ENCODE measurements at regions not wholly inside any gene's neighbourhood (a gene's known extent, or its start where the extent isn't known, plus 50 kb on each side); places are given as distances from the start of the nearest gene placed in this dataset.

DNA sequence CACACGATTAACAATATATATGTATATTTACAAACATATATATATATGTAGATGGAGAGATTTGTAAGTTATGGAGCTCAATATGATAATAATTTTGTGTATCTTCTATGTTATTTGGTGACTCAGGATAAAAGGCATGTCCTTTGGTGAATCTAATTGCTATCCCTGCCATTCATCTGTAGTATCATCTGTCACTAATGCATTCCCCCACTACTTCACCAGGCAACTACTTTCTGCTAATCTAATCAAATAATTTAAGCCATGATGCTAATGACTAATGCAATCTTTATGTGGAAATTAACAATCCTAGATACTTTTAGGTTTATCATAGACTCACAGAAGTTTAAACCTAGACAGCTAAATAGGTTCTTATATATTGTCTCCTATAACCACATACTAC, 1074.5 kb downstream of the PLA2G4A start:
- Histone ChIP-seq H3K27me3 (ENCODE audit: insufficient read depth, low read length) (no peaks in the 10 kb centered on the region), H3K79me1 (ENCODE audit: low read length) (no peaks in the 10 kb centered on the region), H2AK5ac (ENCODE audit: low read length) (no peak overlapping the region), H3K4me3 (ENCODE audit: low read depth, low read length) (no peak overlapping the region), H3K14ac (ENCODE audit: low read length) (no peak overlapping the region), H2BK12ac (ENCODE audit: low read length) (no peak overlapping the region), H4K91ac (ENCODE audit: low read depth, low read length) (no peak overlapping the region), H3K18ac (ENCODE audit: low read length) (no peak overlapping the region), H4K8ac (ENCODE audit: low read depth, low read length) (no peak overlapping the region), H3K4me2 (ENCODE audit: low read length) (no peak overlapping the region), H3K23ac (ENCODE audit: low read length) (no peak overlapping the region), H3K9me3 (ENCODE audit: insufficient read depth, low read depth, low read length) (no peaks in the 10 kb centered on the region), H3K9ac (ENCODE audit: low read length) (no peak overlapping the region), H3K4ac (ENCODE audit: low read depth, low read length) (no peak overlapping the region), H3K79me2 (ENCODE audit: control insufficient read depth, insufficient read depth, low read length, poor library complexity) (no peaks in the 10 kb centered on the region), H3K27ac (ENCODE audit: low read depth, low read length) (no peak overlapping the region), H3K4me1 (ENCODE audit: control insufficient read depth in 1 of 2, insufficient read depth in 2 of 2, low read length in 2 of 2) (no peaks in the 10 kb centered on the region), H2BK120ac (ENCODE audit: insufficient read depth, low read length, poor library complexity) (no peak overlapping the region), H2AFZ (ENCODE audit: insufficient read depth, low read length, poor library complexity) (no peak overlapping the region), H4K12ac (ENCODE audit: low read depth, low read length) (no peak overlapping the region), H2BK5ac (ENCODE audit: low read depth, low read length, poor library complexity) (no peak overlapping the region), H3K36me3 (ENCODE audit: control insufficient read depth in 1 of 2, insufficient read depth in 2 of 2, low read length in 2 of 2) (no peaks in the 10 kb centered on the region)
- no peak for DNase-seq
- no CpG with 5 or more reads among the region's 1 CpG for WGBS (ENCODE audit: extremely low coverage, insufficient coverage, insufficient read length)

- H3K36me3 ChIP-seq (ENCODE audit: control insufficient read depth in 1 of 2, insufficient read depth in 2 of 2, low read length in 2 of 2), result no peaks in the 10 kb centered on the region
- no peak overlapping the region for H2BK12ac ChIP-seq (ENCODE audit: low read length)
- H3K79me1 ChIP-seq (ENCODE audit: low read length), result no peaks in the 10 kb centered on the region
- no peak overlapping the region for H2AFZ ChIP-seq (ENCODE audit: insufficient read depth, low read length, poor library complexity)
- no peak overlapping the region for H4K12ac ChIP-seq (ENCODE audit: low read depth, low read length)
- no peak overlapping the region for H3K4ac ChIP-seq (ENCODE audit: low read depth, low read length)
- H4K8ac ChIP-seq (ENCODE audit: low read depth, low read length), result no peak overlapping the region
- no peaks in the 10 kb centered on the region for H3K79me2 ChIP-seq (ENCODE audit: control insufficient read depth, insufficient read depth, low read length, poor library complexity)
- H3K9ac ChIP-seq (ENCODE audit: low read length), result no peak overlapping the region
- H3K23ac ChIP-seq (ENCODE audit: low read length), result no peak overlapping the region
- DNase-seq, result no peak
- H4K91ac ChIP-seq (ENCODE audit: low read depth, low read length), result no peak overlapping the region
- no peak overlapping the region for H3K18ac ChIP-seq (ENCODE audit: low read length)
- no peak overlapping the region for H2BK120ac ChIP-seq (ENCODE audit: insufficient read depth, low read length, poor library complexity)
- H3K27me3 ChIP-seq (ENCODE audit: insufficient read depth, low read length), result no peaks in the 10 kb centered on the region
- no peak overlapping the region for H3K4me3 ChIP-seq (ENCODE audit: low read depth, low read length)
- WGBS (ENCODE audit: extremely low coverage, insufficient coverage, insufficient read length), result no CpG with 5 or more reads among the region's 3 CpGs
- H2AK5ac ChIP-seq (ENCODE audit: low read length), result no peak overlapping the region
- no peak overlapping the region for H3K14ac ChIP-seq (ENCODE audit: low read length)
- H3K27ac ChIP-seq (ENCODE audit: low read depth, low read length), result no peak overlapping the region
- no peak overlapping the region for H3K4me2 ChIP-seq (ENCODE audit: low read length)
- no peaks in the 10 kb centered on the region for H3K4me1 ChIP-seq (ENCODE audit: control insufficient read depth in 1 of 2, insufficient read depth in 2 of 2, low read length in 2 of 2)
- H2BK5ac ChIP-seq (ENCODE audit: low read depth, low read length, poor library complexity), result no peak overlapping the region
- no peaks in the 10 kb centered on the region for H3K9me3 ChIP-seq (ENCODE audit: insufficient read depth, low read depth, low read length)
Observed at GRCh38 chr1:187909382-187909781, 1080.6 kb downstream of the PLA2G4A start.

GRCh38 chr1:187911820-187912219, 1083.1 kb downstream of the PLA2G4A start:
- Histone ChIP-seq H3K14ac (ENCODE audit: low read length) (no peak overlapping the region), H3K18ac (ENCODE audit: low read length) (no peak overlapping the region), H3K9ac (ENCODE audit: low read length) (no peak overlapping the region), H3K23ac (ENCODE audit: low read length) (no peak overlapping the region), H4K91ac (ENCODE audit: low read depth, low read length) (no peak overlapping the region), H2BK5ac (ENCODE audit: low read depth, low read length, poor library complexity) (no peak overlapping the region), H3K27ac (ENCODE audit: low read depth, low read length) (no peak overlapping the region), H3K4me2 (ENCODE audit: low read length) (no peak overlapping the region), H3K79me1 (ENCODE audit: low read length) (no peaks in the 10 kb centered on the region), H3K4me1 (ENCODE audit: control insufficient read depth in 1 of 2, insufficient read depth in 2 of 2, low read length in 2 of 2) (no peaks in the 10 kb centered on the region), H3K36me3 (ENCODE audit: control insufficient read depth in 1 of 2, insufficient read depth in 2 of 2, low read length in 2 of 2) (no peaks in the 10 kb centered on the region), H3K4me3 (ENCODE audit: low read depth, low read length) (no peak overlapping the region), H2AFZ (ENCODE audit: insufficient read depth, low read length, poor library complexity) (no peak overlapping the region), H3K9me3 (ENCODE audit: insufficient read depth, low read depth, low read length) (no peaks in the 10 kb centered on the region), H4K8ac (ENCODE audit: low read depth, low read length) (no peak overlapping the region), H2BK12ac (ENCODE audit: low read length) (no peak overlapping the region), H3K27me3 (ENCODE audit: insufficient read depth, low read length) (no peaks in the 10 kb centered on the region), H4K12ac (ENCODE audit: low read depth, low read length) (no peak overlapping the region), H2BK120ac (ENCODE audit: insufficient read depth, low read length, poor library complexity) (no peak overlapping the region), H3K4ac (ENCODE audit: low read depth, low read length) (no peak overlapping the region), H2AK5ac (ENCODE audit: low read length) (no peak overlapping the region), H3K79me2 (ENCODE audit: control insufficient read depth, insufficient read depth, low read length, poor library complexity) (no peaks in the 10 kb centered on the region)
- DNase-seq, result no peak

GRCh38 chr1:187920976-187921375, 1092.2 kb downstream of the PLA2G4A start:
- Histone ChIP-seq H3K79me1 (ENCODE audit: low read length) (no peaks in the 10 kb centered on the region), H3K9ac (ENCODE audit: low read length) (no peak overlapping the region), H3K23ac (ENCODE audit: low read length) (no peak overlapping the region), H2BK120ac (ENCODE audit: insufficient read depth, low read length, poor library complexity) (no peak overlapping the region), H3K18ac (ENCODE audit: low read length) (no peak overlapping the region), H3K27me3 (ENCODE audit: insufficient read depth, low read length) (no peaks in the 10 kb centered on the region), H3K36me3 (ENCODE audit: control insufficient read depth in 1 of 2, insufficient read depth in 2 of 2, low read length in 2 of 2) (no peaks in the 10 kb centered on the region), H3K4ac (ENCODE audit: low read depth, low read length) (no peak overlapping the region), H3K4me3 (ENCODE audit: low read depth, low read length) (no peak overlapping the region), H4K8ac (ENCODE audit: low read depth, low read length) (no peak overlapping the region), H4K12ac (ENCODE audit: low read depth, low read length) (no peak overlapping the region), H4K91ac (ENCODE audit: low read depth, low read length) (no peak overlapping the region), H2BK5ac (ENCODE audit: low read depth, low read length, poor library complexity) (no peak overlapping the region), H3K4me2 (ENCODE audit: low read length) (no peak overlapping the region), H2AFZ (ENCODE audit: insufficient read depth, low read length, poor library complexity) (no peak overlapping the region), H3K79me2 (ENCODE audit: control insufficient read depth, insufficient read depth, low read length, poor library complexity) (no peaks in the 10 kb centered on the region), H2AK5ac (ENCODE audit: low read length) (no peak overlapping the region), H2BK12ac (ENCODE audit: low read length) (no peak overlapping the region), H3K4me1 (ENCODE audit: control insufficient read depth in 1 of 2, insufficient read depth in 2 of 2, low read length in 2 of 2) (no peaks in the 10 kb centered on the region), H3K27ac (ENCODE audit: low read depth, low read length) (no peak overlapping the region), H3K9me3 (ENCODE audit: insufficient read depth, low read depth, low read length) (no peaks in the 10 kb centered on the region), H3K14ac (ENCODE audit: low read length) (no peak overlapping the region)
- DNase-seq, result peak; percentile 13 to 95
- WGBS (ENCODE audit: extremely low coverage, insufficient coverage, insufficient read length), result no CpG with 5 or more reads among the region's 1 CpG

Measured in trophoblast cell (in vitro differentiated cells and primary cell).